ENCODE measurements at regions not wholly inside any gene's neighbourhood (a gene's known extent, or its start where the extent isn't known, plus 50 kb on each side); places are given as distances from the start of the nearest gene placed in this dataset.

- TF ChIP-seq CTCF (conservative IDR thresholded peaks at IDR 0.05) (no peak), ZFX (IDR thresholded peaks at IDR 0.05) (no peak)
Observed at GRCh38 chrX:94560930-94561329, 886.9 kb downstream of the FAM133A start.
